HG03565 (cell line): ENCODE measurements at regions not wholly inside any gene's neighbourhood (a gene's known extent, or its start where the extent isn't known, plus 50 kb on each side); places are given as distances from the start of the nearest gene placed in this dataset.

Experiments
- ATAC-seq: cut with Tn5 transposase; IDR thresholded peaks from one replicate; pipeline ENCODE4 v1.9.1; 2021; ENCODE audit warnings: mild to moderate bottlenecking, moderate library complexity; ENCODE audit not compliant: unreplicated experiment

- no peak for ATAC-seq
These were observed 668.9 kb downstream of the METTL15 start for GRCh38 chr11:28777126-28777525.

- no peak for ATAC-seq
These were observed 665.4 kb downstream of the METTL15 start for GRCh38 chr11:28773606-28774005.

DNA sequence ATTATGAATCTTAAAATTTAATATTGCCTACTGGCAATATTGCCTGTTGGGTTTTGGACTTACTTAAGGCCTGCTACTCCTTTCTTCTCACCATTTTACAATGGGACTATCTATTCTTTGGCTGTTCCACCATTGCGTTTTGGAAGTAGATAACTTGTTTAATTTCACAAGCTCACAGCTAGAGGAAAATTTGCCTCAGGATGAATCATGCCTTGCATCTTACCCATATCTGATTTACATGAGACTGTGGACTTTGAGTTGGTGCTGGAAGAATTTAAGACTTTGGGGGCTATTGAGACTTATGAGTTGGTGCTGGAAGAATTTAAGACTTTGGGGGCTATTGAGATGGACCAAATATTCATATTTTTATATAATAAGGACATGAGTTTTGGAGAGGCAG is 662.6 kb downstream of the METTL15 start:
- ATAC-seq: no peak

GRCh38 chr11:28767574-28767973 is 659.4 kb downstream of the METTL15 start:
- no peak for ATAC-seq

GRCh38 chr11:28763876-28764275 is 655.7 kb downstream of the METTL15 start:
- ATAC-seq: no peak

DNA sequence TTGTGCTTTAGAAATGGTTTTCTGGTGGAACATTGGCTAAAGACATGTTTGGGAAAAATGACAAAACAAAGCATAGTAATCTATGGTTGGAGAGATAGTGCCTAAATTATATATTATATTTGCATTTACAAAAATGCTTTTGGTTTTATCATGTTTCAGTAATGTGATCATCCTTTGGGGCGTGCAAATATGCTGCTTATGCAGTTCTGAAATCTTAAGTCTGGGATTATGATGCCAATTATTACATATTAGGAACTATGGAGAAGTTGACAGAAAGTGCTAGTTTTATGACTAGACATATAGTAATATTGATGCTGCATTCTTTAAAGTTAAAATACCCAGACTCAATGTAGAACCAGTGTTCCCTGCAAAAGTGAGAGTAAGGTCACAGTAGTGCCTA is 655.0 kb downstream of the METTL15 start:
- ATAC-seq: no peak

DNA sequence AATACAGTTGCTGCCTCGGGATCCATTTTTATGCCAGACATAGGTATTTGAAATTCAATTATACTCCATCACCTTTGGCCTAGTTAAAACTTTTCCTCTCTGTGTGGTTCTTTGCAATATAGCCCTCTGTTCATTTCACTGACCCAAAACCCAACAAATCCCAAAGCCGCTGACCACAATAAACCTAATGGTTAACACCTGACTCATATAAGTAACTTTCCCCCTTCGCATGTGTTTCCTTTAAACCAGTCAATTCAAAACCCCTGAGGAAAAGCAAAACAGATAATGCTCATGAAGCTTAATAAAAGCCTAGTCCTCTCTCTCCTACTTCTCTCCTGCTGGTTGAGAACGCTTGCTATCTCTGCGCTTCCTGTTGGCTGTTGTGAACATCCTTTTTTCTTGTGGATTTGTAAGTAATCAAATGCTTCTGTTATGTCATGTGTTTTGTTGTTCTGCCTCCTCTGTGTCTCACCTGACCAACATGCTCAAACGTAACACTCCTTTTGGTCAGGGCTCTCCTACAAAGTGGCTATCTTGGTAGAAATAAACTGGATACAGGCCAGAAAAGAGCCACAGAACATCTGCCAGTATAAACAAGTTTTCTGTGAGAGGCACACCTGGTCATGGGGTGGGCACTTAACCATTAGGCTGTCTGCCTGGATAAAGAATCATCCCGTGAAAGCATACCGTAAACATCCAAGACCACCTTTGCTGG is 652.6 kb downstream of the METTL15 start:
- ATAC-seq: no peak

GRCh38 chr11:28759311-28759710 is 651.1 kb downstream of the METTL15 start:
- ATAC-seq: no peak

- ATAC-seq: no peak
These were observed 649.7 kb downstream of the METTL15 start for GRCh38 chr11:28757725-28758515.

GRCh38 chr11:28756977-28757376 is 648.8 kb downstream of the METTL15 start:
- no peak for ATAC-seq

DNA sequence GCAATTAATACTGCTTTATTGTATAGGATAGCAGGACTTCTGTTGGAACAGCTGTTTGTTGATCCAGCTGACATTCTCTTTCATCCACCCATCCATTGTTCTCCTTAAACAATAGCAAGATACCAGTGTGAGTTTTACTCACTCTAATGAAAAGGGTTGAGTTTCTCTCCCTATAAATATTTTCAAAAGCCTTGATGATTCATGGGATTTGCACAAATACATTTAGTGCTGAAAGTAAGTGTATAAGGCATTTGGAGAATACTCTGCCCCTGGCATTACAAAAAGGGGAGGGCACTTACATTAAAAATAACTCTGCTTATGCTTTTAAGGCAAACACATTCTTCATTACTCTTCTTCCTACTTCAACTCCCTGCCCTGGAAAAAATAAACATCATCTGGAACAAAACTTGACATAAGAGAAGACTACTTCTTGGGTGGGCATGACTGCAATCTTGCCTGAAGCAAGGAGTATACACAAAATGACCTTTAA is 634.9 kb downstream of the METTL15 start:
- no peak for ATAC-seq

DNA sequence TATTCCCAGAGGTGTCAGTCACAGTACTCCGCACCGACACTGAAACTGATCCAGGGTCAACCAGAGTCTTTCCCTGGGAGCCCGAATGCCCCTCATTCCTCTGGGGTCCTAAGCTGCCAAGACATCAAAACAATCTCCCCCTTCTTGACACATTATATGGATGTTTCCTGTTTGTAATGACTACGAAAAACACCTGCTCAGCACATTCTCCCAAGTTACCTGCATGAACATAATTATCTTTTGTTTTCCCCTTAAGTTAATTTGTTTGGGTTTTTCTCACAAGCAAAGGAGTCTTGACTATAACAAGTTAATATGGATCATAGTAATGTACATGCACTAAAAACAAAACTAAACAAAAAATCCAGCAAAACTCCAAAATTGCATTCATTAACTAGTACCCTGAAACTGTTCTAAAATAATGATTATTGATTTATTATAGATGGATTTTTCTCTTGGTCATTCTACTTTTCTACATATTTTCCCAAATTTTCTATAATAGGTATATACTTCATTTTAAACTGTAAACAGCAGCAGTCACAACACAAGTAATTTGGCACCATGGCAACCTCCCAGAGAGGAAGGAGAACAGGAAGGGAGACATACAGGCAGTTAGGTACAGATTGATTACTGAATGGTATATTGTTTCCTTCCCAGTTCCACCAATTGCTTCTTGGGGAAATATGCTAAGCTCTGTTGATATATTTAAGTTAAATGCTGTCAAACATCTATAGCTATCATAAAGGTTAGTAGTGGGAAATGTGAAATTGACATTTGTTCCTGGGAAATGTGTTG is 631.5 kb downstream of the METTL15 start:
- ATAC-seq: no peak

GRCh38 chr11:28738549-28738948 is 630.4 kb downstream of the METTL15 start:
- no peak for ATAC-seq

- no peak for ATAC-seq
These were observed 628.1 kb downstream of the METTL15 start for GRCh38 chr11:28736256-28736655.

DNA sequence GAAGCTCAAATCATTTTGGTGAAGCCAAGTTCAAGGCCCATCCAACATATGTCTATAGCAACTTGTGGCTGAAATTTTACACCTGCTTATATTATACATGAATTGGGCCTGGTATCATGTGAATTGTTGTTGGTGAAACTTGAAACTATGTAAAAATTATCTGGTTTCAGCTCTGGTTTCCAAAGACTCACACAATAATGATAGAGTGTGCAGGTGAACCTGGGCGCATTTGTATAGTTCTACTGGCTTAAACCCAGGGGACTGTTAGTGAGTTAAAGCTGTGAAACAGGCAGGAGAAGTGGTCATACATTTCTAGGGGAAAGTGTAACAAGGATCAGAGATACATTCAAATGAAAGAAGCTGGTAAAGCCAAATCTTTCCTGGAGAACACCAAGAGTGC is 627.3 kb downstream of the METTL15 start:
- ATAC-seq: no peak

GRCh38 chr11:28730889-28731288 is 622.7 kb downstream of the METTL15 start:
- ATAC-seq: no peak

DNA sequence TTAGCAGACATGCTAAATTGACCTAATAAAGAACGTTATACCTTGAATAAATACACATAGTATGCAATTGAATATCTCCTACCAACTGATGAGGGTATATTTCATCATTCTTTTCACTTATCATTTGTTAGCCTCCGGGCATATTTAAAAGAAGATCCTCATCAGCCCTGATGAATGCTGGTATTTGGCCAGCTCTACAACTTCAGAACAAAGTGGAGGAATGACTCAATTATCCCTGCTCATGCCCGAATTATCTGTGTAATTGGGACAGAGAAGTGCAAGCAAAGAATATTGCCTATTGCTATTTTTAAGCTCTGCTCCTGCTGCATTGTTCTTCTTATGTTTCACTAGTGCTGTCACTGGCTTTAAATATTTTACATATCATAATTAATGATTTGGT is 622.1 kb downstream of the METTL15 start:
- ATAC-seq: no peak

- no peak for ATAC-seq
These were observed 621.2 kb downstream of the METTL15 start for GRCh38 chr11:28729339-28729738.

DNA sequence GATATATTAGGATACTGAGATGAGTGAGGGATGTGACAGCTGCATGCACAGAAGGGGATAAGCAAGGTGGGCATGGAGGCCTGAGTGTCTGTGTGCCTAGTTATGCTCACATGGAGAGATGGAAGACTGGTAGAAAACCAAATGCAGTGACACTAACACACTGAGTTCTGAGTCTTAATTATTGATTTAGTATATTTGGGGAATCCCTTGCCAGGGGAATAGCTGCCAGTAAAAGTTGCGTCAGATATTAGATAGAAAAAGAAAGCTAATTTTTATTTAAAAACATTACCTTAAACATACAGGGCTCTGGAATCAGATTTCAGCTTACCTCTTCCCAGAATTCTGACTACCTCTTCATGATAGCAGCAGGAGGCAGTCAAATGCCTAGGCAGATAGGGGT is 620.5 kb downstream of the METTL15 start:
- ATAC-seq: no peak

- no peak for ATAC-seq
These were observed 619.1 kb downstream of the METTL15 start for GRCh38 chr11:28727254-28727653.

DNA sequence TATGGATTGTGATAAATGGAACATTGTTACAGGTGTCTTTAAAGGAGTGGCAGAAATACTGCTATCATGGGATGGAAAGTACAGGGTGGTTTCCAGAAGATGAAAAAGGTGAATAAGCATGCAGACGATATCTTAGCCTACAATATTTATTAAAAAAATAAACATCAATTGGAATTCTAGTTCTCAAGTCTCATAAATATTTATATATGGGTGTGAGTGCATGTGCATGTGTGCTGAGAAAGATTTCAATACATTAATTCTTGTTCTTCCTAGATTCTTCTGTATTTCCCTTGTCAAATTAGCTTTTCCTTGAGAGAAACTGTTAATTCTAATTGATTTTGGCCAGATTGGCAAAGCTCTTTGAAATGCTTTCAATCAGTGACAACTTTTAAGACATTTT is 618.2 kb downstream of the METTL15 start:
- no peak for ATAC-seq
